Activated naive CD4-positive, alpha-beta T cell treated with anti-CD3 and anti-CD28 coated beads, Interleukin-2, amount 10 ng/mL, durations not matched to agents 7 days and 5 days (primary cell): ENCODE measurements at regions not wholly inside any gene's neighbourhood (a gene's known extent, or its start where the extent isn't known, plus 50 kb on each side); places are given as distances from the start of the nearest gene placed in this dataset.

ENCODE experiments used
- CTCF ChIA-PET: fragments of 350-600 bp; sonication (Branson Sonifier 250); formaldehyde crosslinking; loops from one replicate; lab custom pipeline; 2021; ENCODE audit warnings: antibody characterized with exemption; lab: Charles Lee
- DNase-seq: peaks from one replicate; pipeline ENCODE4 v3.0.0-alpha.2; 2020
- H3K27ac Mint-ChIP-seq: one replicate; pipeline ENCODE4 v1.8.0; 2021; ENCODE audit warnings: mild to moderate bottlenecking, moderate library complexity, mixed read lengths
- H3K27me3 Mint-ChIP-seq: one replicate; pipeline ENCODE4 v1.8.0; 2021; ENCODE audit warnings: mild to moderate bottlenecking, mixed read lengths
- H3K36me3 Mint-ChIP-seq: one replicate; pipeline ENCODE4 v1.8.0; 2021; ENCODE audit warnings: mixed read lengths
- H3K4me1 Mint-ChIP-seq: one replicate; pipeline ENCODE4 v1.8.0; 2021; ENCODE audit warnings: mixed read lengths
- H3K4me3 Mint-ChIP-seq: one replicate; pipeline ENCODE4 v1.8.0; 2021; ENCODE audit warnings: mild to moderate bottlenecking, moderate library complexity, mixed read lengths
- H3K9me3 Mint-ChIP-seq: one replicate; pipeline ENCODE4 v1.8.0; 2021; ENCODE audit warnings: mixed read lengths

DNA sequence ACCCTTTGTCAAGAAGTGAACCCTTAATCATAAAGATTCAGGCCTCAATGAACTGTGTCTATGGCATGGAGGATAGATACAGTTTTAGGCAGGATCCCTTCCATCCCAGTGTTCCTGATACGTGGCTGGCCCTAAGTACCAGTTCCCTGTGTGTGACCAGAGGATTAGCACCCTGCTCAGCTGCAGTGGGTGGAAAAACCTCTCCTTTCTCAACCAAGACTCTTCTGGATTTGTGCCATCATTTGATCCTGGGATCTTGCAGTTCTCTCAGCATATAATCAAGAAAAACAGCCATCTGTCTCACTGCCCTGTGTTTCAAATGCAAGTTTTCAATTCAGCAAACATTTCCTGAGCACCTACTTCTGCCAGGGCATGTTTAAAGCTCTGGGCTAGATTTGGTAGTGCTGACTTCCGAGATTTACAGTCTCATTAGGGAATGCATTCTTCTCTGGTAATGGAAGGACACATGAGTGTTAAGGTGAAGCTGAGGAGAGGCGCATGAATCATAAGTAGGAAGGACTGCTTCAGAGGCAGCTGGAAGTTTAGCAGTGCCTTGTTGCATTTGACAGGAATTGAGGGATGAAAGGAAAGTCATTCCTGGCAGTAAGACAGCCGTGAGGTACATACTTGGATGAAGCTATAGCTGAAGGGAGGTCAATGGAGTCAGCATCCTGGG is 388.3 kb downstream of the MFSD1 start:
- H3K36me3 Mint-ChIP-seq = no peaks in the 10 kb centered on the region
- no peaks in the 10 kb centered on the region for H3K4me1 Mint-ChIP-seq
- no peaks in the 10 kb centered on the region for H3K27me3 Mint-ChIP-seq
- H3K9me3 Mint-ChIP-seq = no peaks in the 10 kb centered on the region
- no peak overlapping the region for H3K27ac Mint-ChIP-seq
- no peak for DNase-seq
- H3K4me3 Mint-ChIP-seq = no peak overlapping the region
- CTCF ChIA-PET = no interaction called here

- no peak overlapping the region for H3K27ac Mint-ChIP-seq
- DNase-seq = no peak
- CTCF ChIA-PET = no interaction called here
These were observed 389.6 kb downstream of the MFSD1 start for GRCh38 chr3:159191447-159191846.

DNA sequence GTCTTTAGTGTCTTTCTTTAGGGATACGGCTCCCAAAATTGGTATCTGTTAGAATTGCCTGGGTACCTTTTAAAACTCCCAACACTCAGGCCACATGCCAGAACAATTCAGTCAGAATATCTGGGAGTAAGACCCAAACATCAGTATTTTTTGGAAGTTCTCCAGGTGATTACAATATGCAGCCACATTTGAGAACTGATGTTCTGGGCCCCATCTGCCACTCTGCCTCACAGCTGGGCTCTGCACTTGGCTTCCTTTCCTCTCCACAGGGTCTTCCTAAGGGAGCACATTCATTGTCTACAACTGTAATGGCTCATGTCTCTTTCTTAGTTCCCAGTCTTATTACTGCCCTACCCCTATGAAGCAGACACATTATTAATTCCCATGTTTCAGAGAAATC is 394.5 kb downstream of the MFSD1 start:
- no peaks in the 10 kb centered on the region for H3K9me3 Mint-ChIP-seq
- DNase-seq = no peak
- H3K27ac Mint-ChIP-seq = no peak overlapping the region
- no peaks in the 10 kb centered on the region for H3K36me3 Mint-ChIP-seq
- no peak overlapping the region for H3K4me3 Mint-ChIP-seq
- no peaks in the 10 kb centered on the region for H3K4me1 Mint-ChIP-seq
- CTCF ChIA-PET = no interaction called here
- H3K27me3 Mint-ChIP-seq = no peaks in the 10 kb centered on the region

More at GRCh38 chr3:159191447-159191846, 389.6 kb downstream of the MFSD1 start:
- Mint-ChIP-seq H3K9me3 (no peaks in the 10 kb centered on the region), H3K27me3 (no peaks in the 10 kb centered on the region), H3K4me3 (no peak overlapping the region), H3K36me3 (no peaks in the 10 kb centered on the region), H3K4me1 (no peaks in the 10 kb centered on the region)

GRCh38 chr3:159200176-159200575 is 398.3 kb downstream of the MFSD1 start:
- Mint-ChIP-seq H3K9me3 (peaks cover 5% of the 10 kb centered on the region), H3K4me1 (no peaks in the 10 kb centered on the region), H3K36me3 (no peaks in the 10 kb centered on the region), H3K27me3 (no peaks in the 10 kb centered on the region), H3K27ac (no peak overlapping the region), H3K4me3 (no peak overlapping the region)
- DNase-seq = no peak
- CTCF ChIA-PET = no interaction called here

DNA sequence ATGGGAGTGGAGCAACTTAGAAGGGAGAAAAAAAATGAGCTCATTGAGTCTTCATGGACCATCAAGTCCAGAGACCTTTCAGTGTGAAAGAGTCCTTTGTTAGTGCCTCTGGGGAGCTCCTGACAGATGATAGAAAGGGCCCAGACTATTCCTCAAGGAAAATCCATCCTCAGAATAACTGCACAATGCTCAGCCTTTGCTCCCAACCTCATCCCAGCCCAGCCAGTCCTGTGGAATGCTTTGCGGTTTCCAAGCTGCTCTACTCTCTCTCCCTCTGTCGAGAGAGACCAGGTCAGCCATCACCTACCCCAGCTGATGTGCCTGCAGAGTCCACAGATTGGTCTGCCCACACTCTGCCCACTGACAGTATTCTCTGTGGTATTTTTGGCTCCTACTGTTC is 406.2 kb downstream of the MFSD1 start:
- no peak for DNase-seq
- Mint-ChIP-seq H3K27ac (no peak overlapping the region), H3K4me1 (no peaks in the 10 kb centered on the region), H3K27me3 (no peaks in the 10 kb centered on the region), H3K4me3 (no peak overlapping the region), H3K36me3 (no peaks in the 10 kb centered on the region), H3K9me3 (peaks cover 3% of the 10 kb centered on the region)
- CTCF ChIA-PET = no interaction called here

DNA sequence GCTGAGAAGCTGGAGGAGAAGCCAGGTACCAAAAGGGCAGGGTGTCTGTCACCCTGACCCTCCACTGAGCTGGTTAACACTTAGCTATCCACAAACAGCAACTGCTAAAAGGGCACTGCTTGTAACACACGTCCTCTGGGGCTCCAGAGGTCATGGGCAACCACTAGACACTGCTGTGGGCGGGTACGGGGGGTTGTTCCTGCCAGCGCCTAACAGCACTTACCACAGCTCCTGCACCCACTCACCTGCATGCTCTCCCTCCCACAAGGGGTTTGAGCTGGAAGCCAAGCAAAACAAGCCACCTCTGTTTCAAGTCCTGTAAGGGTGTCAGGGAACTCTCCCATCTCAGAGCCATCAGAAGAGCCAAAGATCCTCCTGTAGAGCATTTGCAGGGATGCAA is 407.6 kb downstream of the MFSD1 start:
- H3K4me1 Mint-ChIP-seq = no peaks in the 10 kb centered on the region
- H3K4me3 Mint-ChIP-seq = no peak overlapping the region
- no peak for DNase-seq
- H3K9me3 Mint-ChIP-seq = no peaks in the 10 kb centered on the region
- H3K27ac Mint-ChIP-seq = no peak overlapping the region
- CTCF ChIA-PET = no interaction called here
- no peaks in the 10 kb centered on the region for H3K27me3 Mint-ChIP-seq
- no peaks in the 10 kb centered on the region for H3K36me3 Mint-ChIP-seq

DNA sequence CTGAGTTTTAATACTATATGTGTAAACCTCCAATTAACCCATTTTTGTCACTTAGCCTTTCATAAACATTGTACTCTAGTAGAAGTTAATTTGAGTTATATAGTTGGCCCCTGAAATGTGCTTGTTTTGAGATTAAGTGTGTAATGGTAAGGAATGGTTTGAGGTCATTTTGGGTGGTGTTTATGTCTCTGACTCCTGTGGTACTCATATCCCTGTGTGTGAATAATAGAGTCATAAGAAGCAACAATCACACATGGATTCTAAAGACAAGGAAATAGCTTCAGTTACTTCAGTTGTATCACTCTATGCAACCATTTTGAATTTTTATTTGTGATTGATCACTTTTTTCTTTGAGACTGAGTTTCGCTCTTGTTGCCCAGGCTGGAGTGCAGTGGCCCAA is 408.5 kb downstream of the MFSD1 start:
- Mint-ChIP-seq H3K27ac (no peak overlapping the region), H3K36me3 (no peaks in the 10 kb centered on the region), H3K27me3 (no peaks in the 10 kb centered on the region), H3K4me3 (no peak overlapping the region), H3K4me1 (no peaks in the 10 kb centered on the region), H3K9me3 (no peaks in the 10 kb centered on the region)
- CTCF ChIA-PET = no interaction called here
- no peak for DNase-seq

- Mint-ChIP-seq H3K27ac (no peak overlapping the region), H3K4me3 (no peak overlapping the region), H3K4me1 (no peaks in the 10 kb centered on the region), H3K27me3 (no peaks in the 10 kb centered on the region), H3K36me3 (no peaks in the 10 kb centered on the region), H3K9me3 (no peaks in the 10 kb centered on the region)
- DNase-seq = no peak
- CTCF ChIA-PET = no interaction called here
These were observed 414.5 kb downstream of the MFSD1 start for GRCh38 chr3:159216311-159216710.

GRCh38 chr3:159219231-159219630 is 417.4 kb downstream of the MFSD1 start:
- CTCF ChIA-PET = no interaction called here
- H3K4me3 Mint-ChIP-seq = no peak overlapping the region
- DNase-seq = no peak
- H3K36me3 Mint-ChIP-seq = no peaks in the 10 kb centered on the region
- no peaks in the 10 kb centered on the region for H3K9me3 Mint-ChIP-seq
- H3K27ac Mint-ChIP-seq = no peak overlapping the region
- H3K27me3 Mint-ChIP-seq = no peaks in the 10 kb centered on the region
- no peaks in the 10 kb centered on the region for H3K4me1 Mint-ChIP-seq

GRCh38 chr3:159221335-159221734 is 419.5 kb downstream of the MFSD1 start:
- no peak for DNase-seq
- CTCF ChIA-PET = no interaction called here
- Mint-ChIP-seq H3K4me3 (no peak overlapping the region), H3K36me3 (no peaks in the 10 kb centered on the region), H3K27ac (no peak overlapping the region), H3K4me1 (no peaks in the 10 kb centered on the region), H3K9me3 (no peaks in the 10 kb centered on the region), H3K27me3 (no peaks in the 10 kb centered on the region)

- DNase-seq = no peak
- Mint-ChIP-seq H3K27ac (no peak overlapping the region), H3K9me3 (peaks cover 6% of the 10 kb centered on the region), H3K36me3 (no peaks in the 10 kb centered on the region), H3K4me3 (no peak overlapping the region), H3K4me1 (no peaks in the 10 kb centered on the region), H3K27me3 (no peaks in the 10 kb centered on the region)
- CTCF ChIA-PET = interaction anchor here (2.0 kb wide), 1 partner anchor 23 kb away, joined by 7 read pairs; no protein-coding TSS in a partner anchor
These were observed 427.3 kb downstream of the MFSD1 start for GRCh38 chr3:159229116-159229680.

DNA sequence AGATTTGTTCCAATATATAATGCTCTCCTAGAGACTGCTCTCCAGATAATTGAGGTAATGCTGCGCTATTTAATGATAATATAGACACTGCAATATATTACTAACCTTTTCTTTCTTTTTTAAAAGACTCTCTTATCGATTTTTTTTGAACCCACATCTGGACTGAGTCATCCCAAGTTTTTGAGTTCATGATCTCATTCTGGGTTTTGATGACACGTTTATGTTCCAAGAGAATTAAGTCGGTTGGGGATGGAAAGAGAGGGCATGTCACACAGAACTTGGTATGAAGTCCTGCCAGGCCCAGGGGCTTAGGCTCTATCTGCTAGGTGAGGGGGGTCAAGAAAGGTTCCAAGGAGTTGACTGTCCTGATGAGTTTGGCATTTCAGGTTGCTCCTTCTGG is 431.1 kb downstream of the MFSD1 start:
- no peaks in the 10 kb centered on the region for H3K4me1 Mint-ChIP-seq
- no peaks in the 10 kb centered on the region for H3K27me3 Mint-ChIP-seq
- CTCF ChIA-PET = no interaction called here
- H3K4me3 Mint-ChIP-seq = no peak overlapping the region
- no peaks in the 10 kb centered on the region for H3K36me3 Mint-ChIP-seq
- H3K9me3 Mint-ChIP-seq = peaks cover 6% of the 10 kb centered on the region
- no peak for DNase-seq
- no peak overlapping the region for H3K27ac Mint-ChIP-seq

- CTCF ChIA-PET = no interaction called here
- Mint-ChIP-seq H3K27ac (no peak overlapping the region), H3K9me3 (peaks cover 6% of the 10 kb centered on the region), H3K27me3 (no peaks in the 10 kb centered on the region), H3K4me1 (no peaks in the 10 kb centered on the region), H3K4me3 (no peak overlapping the region), H3K36me3 (no peaks in the 10 kb centered on the region)
- DNase-seq = no peak
These were observed 431.9 kb downstream of the MFSD1 start for GRCh38 chr3:159233734-159234133.

DNA sequence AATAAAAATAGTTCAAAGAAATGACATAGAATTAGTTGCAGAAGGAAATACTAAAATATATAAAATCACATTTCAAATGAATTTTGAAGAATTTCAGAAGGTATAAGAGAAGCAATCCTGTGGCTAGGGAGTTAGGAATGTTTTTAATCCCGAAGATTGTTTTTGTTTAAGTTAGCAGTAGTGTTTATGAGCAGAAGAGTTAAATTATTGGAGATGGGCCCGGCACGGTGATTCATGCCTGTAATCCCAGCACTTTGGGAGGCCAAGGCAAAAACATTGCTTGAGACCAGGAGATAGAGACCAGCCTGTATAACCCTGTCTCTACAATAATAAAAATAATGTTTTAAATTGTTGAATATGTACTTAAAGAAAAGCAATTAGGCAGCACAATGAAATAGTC is 432.5 kb downstream of the MFSD1 start:
- Mint-ChIP-seq H3K9me3 (peaks cover 5% of the 10 kb centered on the region), H3K4me1 (no peaks in the 10 kb centered on the region), H3K36me3 (no peaks in the 10 kb centered on the region), H3K27me3 (no peaks in the 10 kb centered on the region), H3K27ac (no peak overlapping the region), H3K4me3 (no peak overlapping the region)
- CTCF ChIA-PET = no interaction called here
- DNase-seq = no peak

DNA sequence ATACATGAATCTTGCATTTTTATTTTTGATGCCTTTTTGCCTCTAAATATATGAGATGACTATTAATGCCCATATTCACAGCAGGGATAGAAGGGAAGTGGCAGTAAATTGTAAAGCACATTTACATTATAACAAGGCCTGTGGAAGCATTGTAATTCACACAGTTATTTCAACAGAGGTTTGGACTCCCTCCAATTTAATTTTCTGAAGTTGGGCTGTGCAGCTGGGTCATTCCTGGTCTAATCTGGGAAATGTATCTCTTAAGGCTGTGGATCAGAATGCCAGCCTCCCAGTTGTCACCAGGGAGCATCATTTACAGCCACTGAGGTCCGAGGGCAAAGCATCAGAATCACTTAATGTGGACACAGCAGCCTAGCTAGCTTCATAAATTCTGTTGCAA is 434.5 kb downstream of the MFSD1 start:
- no peak overlapping the region for H3K27ac Mint-ChIP-seq
- no peaks in the 10 kb centered on the region for H3K9me3 Mint-ChIP-seq
- H3K36me3 Mint-ChIP-seq = no peaks in the 10 kb centered on the region
- no peak for DNase-seq
- no peaks in the 10 kb centered on the region for H3K27me3 Mint-ChIP-seq
- CTCF ChIA-PET = interaction anchor here (1.0 kb wide), 1 partner anchor 24 kb away, joined by 3 read pairs; no protein-coding TSS in a partner anchor
- no peaks in the 10 kb centered on the region for H3K4me1 Mint-ChIP-seq
- H3K4me3 Mint-ChIP-seq = no peak overlapping the region
